ENCODE measurements at regions not wholly inside any gene's neighbourhood (a gene's known extent, or its start where the extent isn't known, plus 50 kb on each side); places are given as distances from the start of the nearest gene placed in this dataset.

DNA sequence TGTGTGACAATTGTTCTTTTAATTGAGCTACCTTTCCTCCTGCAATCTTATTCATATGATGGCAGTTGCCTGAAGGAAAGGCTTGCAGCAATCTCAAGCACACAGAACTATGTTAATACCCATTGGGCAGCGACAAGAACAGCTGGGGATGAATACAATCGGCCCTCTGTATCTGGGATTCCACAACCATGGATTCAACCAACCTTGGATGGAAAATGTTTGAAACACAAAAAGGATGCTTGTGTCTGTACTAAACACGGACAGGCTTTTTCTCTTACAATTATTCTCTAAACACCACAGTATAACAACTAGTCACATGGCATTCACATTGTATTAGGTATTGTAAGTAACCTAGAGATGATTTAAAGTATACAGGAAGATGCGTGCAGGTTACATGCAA, 256.1 kb upstream of the SIX2 start:
- TF ChIP-seq, protein P1, sequence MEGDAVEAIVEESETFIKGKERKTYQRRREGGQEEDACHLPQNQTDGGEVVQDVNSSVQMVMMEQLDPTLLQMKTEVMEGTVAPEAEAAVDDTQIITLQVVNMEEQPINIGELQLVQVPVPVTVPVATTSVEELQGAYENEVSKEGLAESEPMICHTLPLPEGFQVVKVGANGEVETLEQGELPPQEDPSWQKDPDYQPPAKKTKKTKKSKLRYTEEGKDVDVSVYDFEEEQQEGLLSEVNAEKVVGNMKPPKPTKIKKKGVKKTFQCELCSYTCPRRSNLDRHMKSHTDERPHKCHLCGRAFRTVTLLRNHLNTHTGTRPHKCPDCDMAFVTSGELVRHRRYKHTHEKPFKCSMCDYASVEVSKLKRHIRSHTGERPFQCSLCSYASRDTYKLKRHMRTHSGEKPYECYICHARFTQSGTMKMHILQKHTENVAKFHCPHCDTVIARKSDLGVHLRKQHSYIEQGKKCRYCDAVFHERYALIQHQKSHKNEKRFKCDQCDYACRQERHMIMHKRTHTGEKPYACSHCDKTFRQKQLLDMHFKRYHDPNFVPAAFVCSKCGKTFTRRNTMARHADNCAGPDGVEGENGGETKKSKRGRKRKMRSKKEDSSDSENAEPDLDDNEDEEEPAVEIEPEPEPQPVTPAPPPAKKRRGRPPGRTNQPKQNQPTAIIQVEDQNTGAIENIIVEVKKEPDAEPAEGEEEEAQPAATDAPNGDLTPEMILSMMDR (IDR thresholded peaks at IDR 0.05; ENCODE audit: partially characterized antibody, unreplicated experiment) = no peak
- Mint-ChIP-seq H3K27ac (ENCODE audit: unreplicated experiment) (no peak overlapping the region), H3K36me3 (ENCODE audit: unreplicated experiment) (peaks cover 7% of the 10 kb centered on the region), H3K9me3 (ENCODE audit: unreplicated experiment) (peaks cover 4% of the 10 kb centered on the region), H3K4me3 (ENCODE audit: unreplicated experiment) (no peak overlapping the region), H3K27me3 (ENCODE audit: unreplicated experiment) (no peaks in the 10 kb centered on the region), H3K4me1 (ENCODE audit: low read depth, unreplicated experiment) (peaks cover 20% of the 10 kb centered on the region)
- DNase-seq = no peak

DNA sequence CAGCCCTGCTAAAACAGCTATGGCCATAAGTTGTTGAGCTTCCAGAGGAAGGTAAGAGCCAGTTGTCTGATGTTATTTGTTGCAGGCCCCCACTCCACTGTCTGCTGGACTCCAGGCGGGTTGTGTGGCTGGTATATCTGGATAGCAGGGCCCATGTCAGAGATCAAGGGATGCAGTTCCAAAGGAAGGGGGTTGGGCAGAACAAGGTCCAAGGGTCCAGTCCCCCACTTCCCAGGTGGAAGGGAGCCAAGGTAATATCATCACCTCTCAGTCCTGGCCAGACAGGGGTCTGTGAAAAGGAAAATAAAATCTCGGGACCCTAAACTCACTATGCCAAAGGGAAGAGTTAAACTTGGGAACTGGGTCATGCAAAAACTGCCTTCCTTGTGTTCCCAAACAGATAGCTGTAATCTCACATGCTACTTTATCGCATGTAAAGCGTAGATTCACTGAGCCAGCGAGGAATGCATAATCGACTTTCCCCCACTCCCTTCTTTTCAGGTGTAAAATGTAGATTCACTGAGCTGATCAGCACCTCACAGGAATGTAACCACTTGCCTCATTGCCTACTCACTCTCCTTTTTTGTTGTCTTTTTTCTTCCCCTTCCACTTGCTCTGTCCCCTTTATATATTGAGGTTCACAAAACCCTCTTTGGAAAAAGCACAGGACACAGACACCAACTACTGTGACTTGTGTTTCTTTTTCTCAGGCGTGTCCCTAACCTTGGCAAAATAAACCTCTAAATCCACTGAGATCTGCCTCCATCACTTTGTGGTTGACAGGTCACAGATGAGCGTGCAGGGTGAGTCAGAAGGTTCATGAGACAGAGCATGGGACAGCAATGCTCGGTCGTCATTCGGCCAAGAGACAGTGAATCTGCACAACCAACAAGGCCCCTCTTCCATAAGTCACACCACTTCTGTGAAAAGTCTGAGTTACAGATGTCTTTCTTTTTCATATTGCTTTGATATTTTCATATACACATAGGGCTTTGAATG, 255.3 kb upstream of the SIX2 start:
- no peak for DNase-seq
- TF ChIP-seq, protein P1 (IDR thresholded peaks at IDR 0.05; ENCODE audit: partially characterized antibody, unreplicated experiment) = no peak
- Mint-ChIP-seq H3K4me1 (ENCODE audit: low read depth, unreplicated experiment) (peaks cover 20% of the 10 kb centered on the region), H3K9me3 (ENCODE audit: unreplicated experiment) (peaks cover 4% of the 10 kb centered on the region), H3K27me3 (ENCODE audit: unreplicated experiment) (no peaks in the 10 kb centered on the region), H3K36me3 (ENCODE audit: unreplicated experiment) (peaks cover 7% of the 10 kb centered on the region), H3K4me3 (ENCODE audit: unreplicated experiment) (no peak overlapping the region), H3K27ac (ENCODE audit: unreplicated experiment) (no peak overlapping the region)

DNA sequence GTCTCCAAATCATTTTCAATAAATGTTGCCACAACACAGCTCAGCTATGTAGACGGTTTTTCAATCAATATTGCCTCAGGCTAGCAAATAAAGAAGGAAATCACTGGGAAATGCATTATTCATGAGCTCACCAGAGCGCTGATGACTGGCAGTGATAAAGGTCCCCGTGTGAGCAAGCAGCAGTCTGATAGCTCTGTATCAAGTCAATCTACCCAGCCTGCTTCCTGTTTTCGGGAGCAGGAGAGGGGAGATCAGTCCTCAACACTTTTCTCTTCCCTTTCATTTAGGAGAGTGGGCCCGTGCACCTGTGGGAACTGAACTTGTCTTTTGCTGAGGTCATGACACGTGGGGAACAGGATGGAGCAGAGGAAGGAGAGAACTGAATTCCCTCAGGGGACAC, 253.9 kb upstream of the SIX2 start:
- DNase-seq = no peak
- Mint-ChIP-seq H3K4me3 (ENCODE audit: unreplicated experiment) (no peak overlapping the region), H3K9me3 (ENCODE audit: unreplicated experiment) (peaks cover 6% of the 10 kb centered on the region), H3K4me1 (ENCODE audit: low read depth, unreplicated experiment) (peaks cover 32% of the 10 kb centered on the region), H3K27ac (ENCODE audit: unreplicated experiment) (no peak overlapping the region), H3K27me3 (ENCODE audit: unreplicated experiment) (peaks cover 3% of the 10 kb centered on the region), H3K36me3 (ENCODE audit: unreplicated experiment) (peaks cover 7% of the 10 kb centered on the region)
- TF ChIP-seq, protein P1 (IDR thresholded peaks at IDR 0.05; ENCODE audit: partially characterized antibody, unreplicated experiment) = no peak

DNA sequence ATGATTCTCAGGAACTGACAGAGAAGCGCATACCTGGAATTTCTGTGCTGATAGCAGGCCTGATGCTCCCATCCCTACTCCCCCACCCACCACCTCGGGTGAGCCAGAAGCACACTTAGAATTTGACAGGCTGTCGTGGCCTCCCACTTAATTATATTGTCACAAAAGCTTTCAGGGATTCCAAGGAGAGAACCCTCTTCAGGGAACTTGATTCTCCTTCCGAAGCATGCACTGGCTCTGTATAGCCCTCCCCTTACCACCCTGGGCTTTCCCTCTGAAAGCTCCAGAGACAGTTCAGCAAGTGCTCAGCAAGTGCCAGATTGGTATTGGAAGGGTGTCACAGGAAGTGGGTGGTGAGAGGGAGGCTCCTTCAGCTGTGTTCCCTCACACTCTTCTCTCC, 252.5 kb upstream of the SIX2 start:
- Mint-ChIP-seq H3K4me3 (ENCODE audit: unreplicated experiment) (no peak overlapping the region), H3K36me3 (ENCODE audit: unreplicated experiment) (no peaks in the 10 kb centered on the region), H3K4me1 (ENCODE audit: low read depth, unreplicated experiment) (peaks cover 44% of the 10 kb centered on the region), H3K27ac (ENCODE audit: unreplicated experiment) (no peak overlapping the region), H3K9me3 (ENCODE audit: unreplicated experiment) (peaks cover 9% of the 10 kb centered on the region), H3K27me3 (ENCODE audit: unreplicated experiment) (peaks cover 3% of the 10 kb centered on the region)
- TF ChIP-seq, protein P1 (IDR thresholded peaks at IDR 0.05; ENCODE audit: partially characterized antibody, unreplicated experiment) = no peak
- no peak for DNase-seq

DNA sequence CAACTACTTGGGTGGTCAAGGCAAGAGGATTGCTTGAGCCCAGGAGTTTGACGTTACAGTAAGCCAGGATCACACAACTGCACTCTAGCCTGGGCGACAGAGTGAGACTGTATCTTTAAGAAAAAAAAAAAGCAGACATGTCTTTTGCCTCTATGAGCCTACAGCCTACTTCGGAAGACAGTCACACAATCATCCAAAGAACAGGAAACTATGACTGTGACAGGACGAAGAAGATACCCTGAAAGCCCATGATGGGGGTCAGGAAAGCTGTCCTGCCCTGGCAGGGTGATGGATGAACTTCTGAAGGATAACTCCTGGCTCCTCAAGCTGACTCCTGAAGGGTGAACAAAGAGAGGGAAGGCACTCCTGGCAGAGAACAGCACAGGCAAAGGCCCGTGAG, 251.7 kb upstream of the SIX2 start:
- TF ChIP-seq, protein P1 (IDR thresholded peaks at IDR 0.05; ENCODE audit: partially characterized antibody, unreplicated experiment) = no peak
- DNase-seq = no peak
- Mint-ChIP-seq H3K4me3 (ENCODE audit: unreplicated experiment) (no peak overlapping the region), H3K4me1 (ENCODE audit: low read depth, unreplicated experiment) (peaks cover 52% of the 10 kb centered on the region), H3K27me3 (ENCODE audit: unreplicated experiment) (peaks cover 3% of the 10 kb centered on the region), H3K27ac (ENCODE audit: unreplicated experiment) (no peak overlapping the region), H3K36me3 (ENCODE audit: unreplicated experiment) (no peaks in the 10 kb centered on the region), H3K9me3 (ENCODE audit: unreplicated experiment) (peaks cover 9% of the 10 kb centered on the region)
